ENCODE measurements at regions not wholly inside any gene's neighbourhood (a gene's known extent, or its start where the extent isn't known, plus 50 kb on each side); places are given as distances from the start of the nearest gene placed in this dataset.

GRCh38 chr3:127337911-127338531 is 50.2 kb upstream of the PRR20G start:
- Histone ChIP-seq H4K20me1 (ENCODE audit: insufficient read depth, low read length) (no peaks in the 10 kb centered on the region), H3K36me3 (ENCODE audit: control insufficient read depth, insufficient read depth, low read length) (no peaks in the 10 kb centered on the region), H2BK120ac (ENCODE audit: low read depth, low read length) (no peak overlapping the region), H3K14ac (replicated peaks; ENCODE audit: low read depth, low read length) (no peak overlapping the region), H3K23ac (ENCODE audit: low read depth, low read length) (no peak overlapping the region), H3K4me2 (ENCODE audit: low read depth, low read length) (no peak overlapping the region), H2BK15ac (ENCODE audit: low read depth, low read length) (no peak overlapping the region), H4K5ac (ENCODE audit: low read depth, low read length) (no peak overlapping the region), H4K8ac (ENCODE audit: low read depth in 2 of 2, low read length in 2 of 2) (no peak overlapping the region), H2AK9ac (replicated peaks; ENCODE audit: low read depth, low read length, poor library complexity) (no peak overlapping the region), H4K91ac (ENCODE audit: insufficient read depth, low read depth, low read length) (no peak overlapping the region), H2BK5ac (ENCODE audit: low read depth, low read length, poor library complexity, severe bottlenecking) (no peak overlapping the region), H3K18ac (ENCODE audit: low read depth, low read length) (no peak overlapping the region), H2AFZ (replicated peaks; ENCODE audit: low read length, poor library complexity) (no peak overlapping the region), H3K4me1 (ENCODE audit: control insufficient read depth, insufficient read depth, low read length) (no peaks in the 10 kb centered on the region), H3K27ac (ENCODE audit: insufficient read depth, low read length) (no peak overlapping the region), H3K56ac (ENCODE audit: extremely low read depth, insufficient read depth, low read length) (no peak overlapping the region), H3K79me1 (ENCODE audit: low read depth in 1 of 2, low read length in 2 of 2) (no peaks in the 10 kb centered on the region), H2AK5ac (ENCODE audit: low read depth, low read length) (no peak overlapping the region), H3K4me3 (ENCODE audit: insufficient read depth, low read depth, low read length) (no peak overlapping the region), H3K9me3 (ENCODE audit: control insufficient read depth, insufficient read depth, low read length) (no peaks in the 10 kb centered on the region), H3K9me1 (ENCODE audit: insufficient read depth, low read length) (no peaks in the 10 kb centered on the region), H3K27me3 (ENCODE audit: control insufficient read depth, insufficient read depth, low read length) (peaks cover 12% of the 10 kb centered on the region), H3K9ac (ENCODE audit: low read depth, low read length) (no peak overlapping the region), H3K4ac (ENCODE audit: low read depth, low read length) (no peak overlapping the region), H2BK20ac (ENCODE audit: low read depth, low read length) (no peak overlapping the region)
- CTCF ChIA-PET: no interaction called here
- in situ Hi-C loops (cut with MboI; ENCODE audit: low sequenced_read_pairs) (no loop called here), dilution Hi-C loops (cut with HindIII; ENCODE audit: low sequenced_read_pairs, unreplicated experiment) (no loop called here), intact Hi-C loops (cut with micrococcal nuclease) (no loop called here)
- TF ChIP-seq RFX5 (IDR thresholded peaks at IDR 0.05; ENCODE audit: low read depth, low read length) (no peak), FOS (IDR thresholded peaks at IDR 0.05; ENCODE audit: low read depth, low read length) (no peak), RCOR1 (IDR thresholded peaks at IDR 0.05; ENCODE audit: insufficient replicate concordance, low read length) (no peak), ELK1 (IDR thresholded peaks at IDR 0.05; ENCODE audit: borderline replicate concordance, low read depth, low read length) (no peak), CEBPB (IDR thresholded peaks at IDR 0.05; ENCODE audit: low read depth, low read length) (no peak), MAZ (IDR thresholded peaks at IDR 0.05; ENCODE audit: borderline replicate concordance, low read depth, low read length) (no peak), SMC3 (IDR thresholded peaks at IDR 0.05; ENCODE audit: low read depth, low read length) (no peak), POLR2A (IDR thresholded peaks at IDR 0.05; ENCODE audit: low read depth, low read length) (no peak)
- ATAC-seq (ENCODE audit: low read depth): no peak
- WGBS, 2 experiments (ENCODE audit: extremely low coverage in 2 of 2, insufficient read length in 1 of 2): 17% methylated on average over 31 of the region's 52 CpGs; no CpG with 5 or more reads in 1 of the 2 experiments
- DNase-seq: no peak
- POLR2A ChIA-PET (ENCODE audit: unreplicated experiment): no interaction called here
- BruUV-seq (replicated peaks): no TSS peak

Data from IMR-90 (cell line).